ENCODE measurements at regions not wholly inside any gene's neighbourhood (a gene's known extent, or its start where the extent isn't known, plus 50 kb on each side); places are given as distances from the start of the nearest gene placed in this dataset.
"Not testable (repeated sequence)": the region's sequence is repeated elsewhere in the genome, so short reads cannot be mapped to it uniquely, and the experiment has no call there.

DNA sequence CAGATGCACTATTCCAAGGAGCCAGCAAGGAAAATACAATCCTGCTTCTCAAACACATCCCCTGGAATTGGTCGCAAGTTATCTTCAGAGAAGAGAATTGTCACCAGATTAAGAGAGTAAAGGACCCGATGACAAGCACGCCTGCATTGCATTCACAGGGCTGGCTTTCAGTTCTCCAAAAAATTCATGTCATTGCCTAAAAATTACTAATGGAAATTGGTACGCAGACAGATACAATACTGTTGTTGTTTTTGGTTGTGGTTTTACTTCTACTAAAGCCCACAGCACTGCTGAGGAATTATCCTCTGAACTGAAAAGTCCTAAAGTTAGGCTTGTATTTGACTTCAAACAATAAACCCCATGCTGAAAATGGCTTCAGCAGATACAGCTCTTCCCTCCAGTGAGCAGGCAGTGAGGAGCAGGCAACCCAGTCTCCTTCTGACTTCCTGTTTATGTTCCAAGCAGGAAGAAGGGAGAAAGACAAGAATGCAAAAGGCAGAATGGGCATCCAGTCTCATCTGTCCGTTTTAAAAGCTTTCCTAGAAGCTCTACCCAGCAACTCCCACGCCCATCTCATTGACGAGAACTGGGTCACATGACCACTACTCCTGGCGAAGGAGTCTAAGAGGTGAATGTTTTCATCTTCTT, 80.6 kb upstream of the ZNF366 start:
- no peaks in the 10 kb centered on the region for H3K36me3 Mint-ChIP-seq (ENCODE audit: low read depth)
- no peak overlapping the region for H3K27ac Mint-ChIP-seq
- H3K4me1 Mint-ChIP-seq (ENCODE audit: low read depth) = no peaks in the 10 kb centered on the region
- H3K4me3 Mint-ChIP-seq = no peak overlapping the region
- peaks cover 4% of the 10 kb centered on the region for H3K9me3 Mint-ChIP-seq
- H3K27me3 Mint-ChIP-seq = peaks cover 27% of the 10 kb centered on the region

GRCh38 chr5:72586788-72587530, 79.7 kb upstream of the ZNF366 start:
- H3K36me3 Mint-ChIP-seq (ENCODE audit: low read depth) = no peaks in the 10 kb centered on the region
- H3K4me3 Mint-ChIP-seq = no peak overlapping the region
- H3K4me1 Mint-ChIP-seq (ENCODE audit: low read depth) = no peaks in the 10 kb centered on the region
- peaks cover 30% of the 10 kb centered on the region for H3K27me3 Mint-ChIP-seq
- no peak overlapping the region for H3K27ac Mint-ChIP-seq
- H3K9me3 Mint-ChIP-seq = peaks cover 8% of the 10 kb centered on the region

DNA sequence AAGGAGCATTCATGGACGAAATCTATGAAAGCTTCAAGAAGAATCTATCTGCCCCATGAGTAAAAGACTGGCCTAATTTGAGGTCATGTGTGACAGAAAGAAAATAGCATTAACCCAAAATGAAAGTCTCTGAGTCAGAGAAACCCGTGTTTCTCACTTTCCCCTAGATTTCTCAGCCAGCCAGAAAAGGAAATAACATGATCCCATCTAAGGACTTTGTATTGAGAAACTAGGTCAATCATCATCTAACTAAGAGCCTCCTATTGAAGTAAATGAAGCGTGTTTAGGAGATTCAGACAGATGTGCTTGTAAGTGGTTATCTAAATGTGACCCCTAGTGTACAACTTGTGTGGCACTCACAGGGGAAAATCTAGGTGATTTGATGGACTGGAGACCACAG, 77.3 kb upstream of the ZNF366 start:
- H3K4me1 Mint-ChIP-seq (ENCODE audit: low read depth) = no peaks in the 10 kb centered on the region

GRCh38 chr5:72579290-72579689, 72.1 kb upstream of the ZNF366 start:
- H3K36me3 Mint-ChIP-seq (ENCODE audit: low read depth); H3K27ac Mint-ChIP-seq; H3K4me3 Mint-ChIP-seq; H3K4me1 Mint-ChIP-seq (ENCODE audit: low read depth): not testable (repeated sequence)
- Mint-ChIP-seq H3K9me3 (peaks cover 18% of the 10 kb centered on the region), H3K27me3 (peaks cover 35% of the 10 kb centered on the region)

More for the DNA sequence above, 77.3 kb upstream of the ZNF366 start:
- Mint-ChIP-seq H3K36me3 (ENCODE audit: low read depth) (no peaks in the 10 kb centered on the region), H3K9me3 (peaks cover 8% of the 10 kb centered on the region), H3K27me3 (peaks cover 23% of the 10 kb centered on the region), H3K4me3 (no peak overlapping the region), H3K27ac (no peak overlapping the region)

- Mint-ChIP-seq H3K4me3 (no peak overlapping the region), H3K9me3 (peaks cover 6% of the 10 kb centered on the region), H3K27me3 (peaks cover 42% of the 10 kb centered on the region), H3K36me3 (ENCODE audit: low read depth) (no peaks in the 10 kb centered on the region), H3K27ac (no peak overlapping the region), H3K4me1 (ENCODE audit: low read depth) (no peaks in the 10 kb centered on the region)
These were observed 65.1 kb upstream of the ZNF366 start for GRCh38 chr5:72572236-72572765.

- Mint-ChIP-seq H3K4me1 (ENCODE audit: low read depth) (no peaks in the 10 kb centered on the region), H3K27ac (no peak overlapping the region), H3K4me3 (no peak overlapping the region), H3K36me3 (ENCODE audit: low read depth) (no peaks in the 10 kb centered on the region), H3K9me3 (no peaks in the 10 kb centered on the region), H3K27me3 (peaks cover 37% of the 10 kb centered on the region)
These were observed 62.3 kb upstream of the ZNF366 start for GRCh38 chr5:72569408-72569944.

GRCh38 chr5:72566746-72567145, 59.5 kb upstream of the ZNF366 start:
- H3K9me3 Mint-ChIP-seq = no peaks in the 10 kb centered on the region
- H3K4me1 Mint-ChIP-seq (ENCODE audit: low read depth) = no peaks in the 10 kb centered on the region
- no peaks in the 10 kb centered on the region for H3K36me3 Mint-ChIP-seq (ENCODE audit: low read depth)
- peaks cover 36% of the 10 kb centered on the region for H3K27me3 Mint-ChIP-seq
- H3K27ac Mint-ChIP-seq = no peak overlapping the region
- H3K4me3 Mint-ChIP-seq = no peak overlapping the region

DNA sequence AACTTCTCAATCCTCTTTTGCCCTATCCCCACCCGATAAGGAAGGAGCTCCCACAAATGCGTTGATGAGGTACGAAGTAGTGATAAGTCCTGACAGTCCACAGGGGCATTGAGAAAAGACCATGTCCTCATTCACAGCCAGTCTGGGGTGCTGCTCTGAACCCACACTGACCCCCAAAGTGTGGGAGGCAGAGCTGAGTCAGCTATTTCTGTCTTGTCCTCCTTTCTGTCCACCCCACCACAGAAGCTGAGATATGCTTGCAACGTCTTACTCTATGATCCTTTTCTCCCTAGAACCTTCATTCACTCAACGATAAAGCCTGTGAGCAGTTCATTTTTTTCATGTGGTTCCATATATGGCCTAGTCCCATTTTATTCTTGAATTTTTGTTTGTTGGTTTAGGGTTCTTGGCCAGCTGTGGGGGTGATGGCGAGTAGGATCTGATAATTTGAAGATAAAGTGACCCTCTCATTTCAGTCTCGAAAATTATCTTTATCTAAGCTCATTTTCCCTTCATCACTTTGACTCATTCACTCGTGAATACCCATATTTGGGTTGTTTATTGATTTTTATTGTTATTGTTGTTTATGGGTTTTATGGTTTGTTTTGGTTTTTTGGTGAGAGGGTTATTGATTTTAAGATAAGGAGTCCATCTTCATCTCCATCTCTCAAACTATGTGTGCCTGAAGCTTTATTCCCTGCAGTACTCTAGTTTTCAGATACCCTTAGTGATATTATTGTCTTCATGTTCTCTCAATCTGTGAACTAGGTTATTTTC, 58.5 kb upstream of the ZNF366 start:
- H3K4me1 Mint-ChIP-seq (ENCODE audit: low read depth) = no peaks in the 10 kb centered on the region
- H3K9me3 Mint-ChIP-seq = no peaks in the 10 kb centered on the region
- H3K36me3 Mint-ChIP-seq (ENCODE audit: low read depth) = no peaks in the 10 kb centered on the region
- H3K27ac Mint-ChIP-seq = no peak overlapping the region
- peaks cover 41% of the 10 kb centered on the region for H3K27me3 Mint-ChIP-seq
- no peak overlapping the region for H3K4me3 Mint-ChIP-seq

- Mint-ChIP-seq H3K4me3 (no peak overlapping the region), H3K27me3 (peaks cover 26% of the 10 kb centered on the region), H3K27ac (no peak overlapping the region), H3K9me3 (no peaks in the 10 kb centered on the region), H3K36me3 (ENCODE audit: low read depth) (no peaks in the 10 kb centered on the region), H3K4me1 (ENCODE audit: low read depth) (peaks cover 9% of the 10 kb centered on the region)
These were observed 55.5 kb upstream of the ZNF366 start for GRCh38 chr5:72562717-72563116.

DNA sequence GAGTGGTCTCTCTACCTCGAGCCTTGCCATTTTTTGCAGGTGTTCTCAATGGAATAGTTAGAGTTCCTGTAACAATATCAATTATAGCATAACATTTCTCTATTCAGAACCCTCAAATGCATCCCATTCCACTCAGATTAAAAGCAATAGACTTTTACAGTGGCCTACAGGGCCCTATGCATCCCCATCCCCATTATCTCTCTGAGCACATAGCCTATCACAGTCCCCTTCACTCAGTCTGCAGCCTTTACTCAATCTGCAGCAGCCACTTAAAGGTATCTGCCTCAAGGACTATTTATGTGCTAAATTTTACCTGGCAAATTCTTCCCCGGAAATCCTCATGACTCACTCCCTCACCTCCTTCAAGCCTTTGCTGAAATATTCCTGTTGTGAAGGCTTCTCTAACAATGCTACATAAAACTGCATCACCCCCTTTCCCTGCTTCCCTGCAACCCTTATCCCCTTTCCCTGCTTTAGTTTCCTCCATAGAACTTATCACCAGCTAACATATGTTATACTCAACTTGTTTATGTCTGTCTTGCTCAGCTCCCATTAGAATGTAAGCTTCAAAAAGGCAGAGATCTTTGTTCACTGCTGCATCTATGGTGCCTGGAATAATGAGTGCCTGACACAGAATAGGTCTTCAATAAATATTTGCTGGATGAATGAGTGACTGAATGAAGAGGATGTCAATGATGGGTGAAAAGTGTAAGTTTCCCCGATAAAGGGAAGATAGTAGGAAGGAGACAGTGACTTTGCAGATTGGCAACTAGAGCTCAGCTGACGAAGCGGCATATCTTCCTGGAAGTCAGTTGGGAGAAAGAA, 54.1 kb upstream of the ZNF366 start:
- no peak overlapping the region for H3K4me3 Mint-ChIP-seq
- peaks cover 18% of the 10 kb centered on the region for H3K4me1 Mint-ChIP-seq (ENCODE audit: low read depth)
- H3K36me3 Mint-ChIP-seq (ENCODE audit: low read depth) = no peaks in the 10 kb centered on the region
- peaks cover 37% of the 10 kb centered on the region for H3K27me3 Mint-ChIP-seq
- no peaks in the 10 kb centered on the region for H3K9me3 Mint-ChIP-seq
- H3K27ac Mint-ChIP-seq = no peak overlapping the region

GRCh38 chr5:72559866-72560766, 52.9 kb upstream of the ZNF366 start:
- H3K4me1 Mint-ChIP-seq (ENCODE audit: low read depth) = peaks cover 25% of the 10 kb centered on the region
- no peaks in the 10 kb centered on the region for H3K9me3 Mint-ChIP-seq
- no peak overlapping the region for H3K27ac Mint-ChIP-seq
- peaks cover 36% of the 10 kb centered on the region for H3K27me3 Mint-ChIP-seq
- no peaks in the 10 kb centered on the region for H3K36me3 Mint-ChIP-seq (ENCODE audit: low read depth)
- no peak overlapping the region for H3K4me3 Mint-ChIP-seq

DNA sequence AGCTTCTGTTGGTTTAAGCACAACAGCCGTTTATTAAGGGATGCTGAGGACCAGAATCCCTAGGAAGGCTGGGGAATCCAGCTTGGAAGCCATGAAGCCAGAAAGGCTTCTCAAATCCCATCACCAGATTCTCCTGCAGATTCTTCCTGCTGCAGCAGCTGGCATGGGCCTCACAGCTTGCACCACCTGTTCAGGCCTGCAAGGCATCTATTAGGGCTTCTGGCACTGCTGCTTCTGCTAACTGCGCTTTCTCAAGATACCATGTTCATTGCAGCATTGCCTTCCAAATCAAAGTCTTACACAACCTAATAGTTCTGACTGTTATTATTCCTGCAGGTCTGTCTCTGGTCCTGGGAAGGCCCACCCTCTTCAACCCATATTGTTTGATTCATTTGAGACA, 51.2 kb upstream of the ZNF366 start:
- Mint-ChIP-seq H3K4me1 (ENCODE audit: low read depth) (peaks cover 25% of the 10 kb centered on the region), H3K36me3 (ENCODE audit: low read depth) (no peaks in the 10 kb centered on the region), H3K27me3 (peaks cover 44% of the 10 kb centered on the region), H3K4me3 (no peak overlapping the region), H3K9me3 (no peaks in the 10 kb centered on the region), H3K27ac (no peak overlapping the region)

GRCh38 chr5:72558046-72558336, 50.8 kb upstream of the ZNF366 start:
- no peak overlapping the region for H3K27ac Mint-ChIP-seq
- peaks cover 46% of the 10 kb centered on the region for H3K27me3 Mint-ChIP-seq
- no peaks in the 10 kb centered on the region for H3K36me3 Mint-ChIP-seq (ENCODE audit: low read depth)
- H3K9me3 Mint-ChIP-seq = no peaks in the 10 kb centered on the region
- H3K4me3 Mint-ChIP-seq = no peak overlapping the region
- peaks cover 25% of the 10 kb centered on the region for H3K4me1 Mint-ChIP-seq (ENCODE audit: low read depth)
